ENCODE measurements at regions not wholly inside any gene's neighbourhood (a gene's known extent, or its start where the extent isn't known, plus 50 kb on each side); places are given as distances from the start of the nearest gene placed in this dataset.

GRCh38 chr7:1346851-1347250 is 112.4 kb downstream of the MICALL2 start:
- H3K36me3 Mint-ChIP-seq (ENCODE audit: low read depth): no peaks in the 10 kb centered on the region
- Histone ChIP-seq H3K36me3 (ENCODE audit: control insufficient read depth, insufficient read depth, low read length) (no peaks in the 10 kb centered on the region), H3K4me1 (ENCODE audit: control insufficient read depth, insufficient read depth, low read length) (no peaks in the 10 kb centered on the region), H3K9me3 (ENCODE audit: control insufficient read depth, low read length) (no peaks in the 10 kb centered on the region), H3K9ac (ENCODE audit: extremely low read depth, low read length, poor library complexity, severe bottlenecking) (no peak overlapping the region), H3K27ac (ENCODE audit: low read depth, low read length) (no peak overlapping the region), H3K27me3 (ENCODE audit: control insufficient read depth, insufficient read depth, low read length, poor library complexity, severe bottlenecking) (no peaks in the 10 kb centered on the region), H3K4me3 (ENCODE audit: low read length) (no peak overlapping the region)
- 85 to 91% methylated on average over 7 to 12 of the region's 12 CpGs for WGBS, 2 experiments (ENCODE audit: insufficient coverage in 1 of 2, insufficient read length in 1 of 2)
- H3K27ac Mint-ChIP-seq: no peak overlapping the region
- H3K9me3 Mint-ChIP-seq: no peaks in the 10 kb centered on the region
- no peaks in the 10 kb centered on the region for H3K27me3 Mint-ChIP-seq (ENCODE audit: insufficient read depth)
- DNase-seq: no peak
- no peaks in the 10 kb centered on the region for H3K4me1 Mint-ChIP-seq
- no peak overlapping the region for H3K4me3 Mint-ChIP-seq
- no peak for TF ChIP-seq CTCF (conservative IDR thresholded peaks at IDR 0.05)

GRCh38 chr7:1348096-1348822 is 111.0 kb downstream of the MICALL2 start:
- H3K4me1 Mint-ChIP-seq: no peaks in the 10 kb centered on the region
- H3K4me3 Mint-ChIP-seq: no peak overlapping the region
- 89 to 90% methylated on average over 23 to 28 of the region's 28 CpGs for WGBS, 2 experiments (ENCODE audit: insufficient coverage in 1 of 2, insufficient read length in 1 of 2)
- no peaks in the 10 kb centered on the region for H3K27me3 ChIP-seq (ENCODE audit: control insufficient read depth, insufficient read depth, low read length, poor library complexity, severe bottlenecking)
- no peaks in the 10 kb centered on the region for H3K36me3 ChIP-seq (ENCODE audit: control insufficient read depth, insufficient read depth, low read length)
- H3K36me3 Mint-ChIP-seq (ENCODE audit: low read depth): no peaks in the 10 kb centered on the region
- no peak overlapping the region for H3K27ac ChIP-seq (ENCODE audit: low read depth, low read length)
- no peak for DNase-seq
- H3K27ac Mint-ChIP-seq: no peak overlapping the region
- H3K9me3 Mint-ChIP-seq: no peaks in the 10 kb centered on the region
- no peak overlapping the region for H3K9ac ChIP-seq (ENCODE audit: extremely low read depth, low read length, poor library complexity, severe bottlenecking)
- no peak for TF ChIP-seq CTCF (conservative IDR thresholded peaks at IDR 0.05)
- H3K27me3 Mint-ChIP-seq (ENCODE audit: insufficient read depth): no peaks in the 10 kb centered on the region
- no peaks in the 10 kb centered on the region for H3K4me1 ChIP-seq (ENCODE audit: control insufficient read depth, insufficient read depth, low read length)
- H3K9me3 ChIP-seq (ENCODE audit: control insufficient read depth, low read length): no peaks in the 10 kb centered on the region
- no peak overlapping the region for H3K4me3 ChIP-seq (ENCODE audit: low read length)

GRCh38 chr7:1348823-1349335 is 110.4 kb downstream of the MICALL2 start:
- no peak for TF ChIP-seq CTCF (conservative IDR thresholded peaks at IDR 0.05)
- Mint-ChIP-seq H3K36me3 (ENCODE audit: low read depth) (no peaks in the 10 kb centered on the region), H3K4me1 (no peaks in the 10 kb centered on the region), H3K9me3 (no peaks in the 10 kb centered on the region), H3K27ac (no peak overlapping the region), H3K27me3 (ENCODE audit: insufficient read depth) (no peaks in the 10 kb centered on the region), H3K4me3 (no peak overlapping the region)
- 87 to 90% methylated on average over 15 to 18 of the region's 18 CpGs for WGBS, 2 experiments (ENCODE audit: insufficient coverage in 1 of 2, insufficient read length in 1 of 2)
- DNase-seq: no peak
- Histone ChIP-seq H3K9me3 (ENCODE audit: control insufficient read depth, low read length) (no peaks in the 10 kb centered on the region), H3K27me3 (ENCODE audit: control insufficient read depth, insufficient read depth, low read length, poor library complexity, severe bottlenecking) (no peaks in the 10 kb centered on the region), H3K27ac (ENCODE audit: low read depth, low read length) (no peak overlapping the region), H3K9ac (ENCODE audit: extremely low read depth, low read length, poor library complexity, severe bottlenecking) (no peak overlapping the region), H3K36me3 (ENCODE audit: control insufficient read depth, insufficient read depth, low read length) (no peaks in the 10 kb centered on the region), H3K4me1 (ENCODE audit: control insufficient read depth, insufficient read depth, low read length) (no peaks in the 10 kb centered on the region), H3K4me3 (ENCODE audit: low read length) (no peak overlapping the region)

All from endodermal cell (in vitro differentiated cells).